GM18517 (cell line): ENCODE measurements at regions not wholly inside any gene's neighbourhood (a gene's known extent, or its start where the extent isn't known, plus 50 kb on each side); places are given as distances from the start of the nearest gene placed in this dataset.
"Not testable (repeated sequence)": the region's sequence is repeated elsewhere in the genome, so short reads cannot be mapped to it uniquely, and the experiment has no call there.

Source experiments
- ATAC-seq: cut with Tn5 transposase; IDR thresholded peaks from one replicate; pipeline ENCODE4 v1.9.1; 2021; ENCODE audit warnings: mild to moderate bottlenecking, moderate library complexity; ENCODE audit not compliant: unreplicated experiment

DNA sequence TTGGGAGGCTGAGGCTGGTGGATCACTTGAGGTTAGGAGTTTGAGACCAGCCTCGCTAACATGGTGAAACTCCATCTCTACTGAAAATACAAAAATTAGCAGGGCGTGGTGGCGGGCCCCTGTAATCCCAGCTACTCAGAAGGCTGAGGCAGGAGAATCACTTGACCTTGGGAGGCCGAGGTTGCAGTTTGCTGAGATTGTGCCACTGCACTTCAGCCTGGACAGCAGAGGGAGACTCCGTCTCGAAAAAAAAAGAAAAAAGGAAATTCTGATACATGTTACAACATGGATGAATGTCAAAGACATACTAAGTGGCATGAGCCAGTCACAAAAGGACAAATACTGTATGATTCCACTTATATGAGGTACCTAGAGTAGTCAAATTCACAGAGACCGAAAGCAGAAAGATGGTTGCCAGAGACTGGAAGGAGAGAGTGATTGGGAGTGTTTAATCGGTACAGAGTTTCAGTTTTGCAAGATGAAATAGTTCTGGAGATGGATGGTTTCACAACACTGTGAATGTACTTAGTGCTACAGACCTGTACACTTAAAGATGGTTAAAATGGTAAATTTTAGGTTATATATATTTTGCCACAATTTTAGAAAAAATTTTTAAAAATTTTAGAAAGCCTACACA is 92.3 kb downstream of the BLID start:
- no peak for ATAC-seq

DNA sequence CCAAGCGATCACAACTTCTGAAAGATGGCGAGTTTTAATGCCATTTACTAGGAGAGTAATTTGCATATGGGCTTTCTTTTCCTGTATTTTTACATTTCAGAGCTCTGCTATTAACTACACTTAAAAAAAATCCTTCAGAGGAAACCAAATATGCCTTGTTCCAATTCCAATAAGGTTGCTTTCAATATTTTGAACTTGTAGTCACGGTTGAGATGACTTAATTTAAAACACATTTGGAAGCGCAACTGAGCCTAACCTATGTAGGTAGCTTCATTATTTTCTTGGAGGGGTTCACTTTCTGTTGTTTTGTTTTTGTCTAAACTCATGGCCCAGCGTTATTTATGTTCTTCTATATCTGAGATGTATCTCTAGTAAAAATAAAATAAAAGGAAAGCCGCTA is 93.4 kb downstream of the BLID start:
- ATAC-seq, result no peak

DNA sequence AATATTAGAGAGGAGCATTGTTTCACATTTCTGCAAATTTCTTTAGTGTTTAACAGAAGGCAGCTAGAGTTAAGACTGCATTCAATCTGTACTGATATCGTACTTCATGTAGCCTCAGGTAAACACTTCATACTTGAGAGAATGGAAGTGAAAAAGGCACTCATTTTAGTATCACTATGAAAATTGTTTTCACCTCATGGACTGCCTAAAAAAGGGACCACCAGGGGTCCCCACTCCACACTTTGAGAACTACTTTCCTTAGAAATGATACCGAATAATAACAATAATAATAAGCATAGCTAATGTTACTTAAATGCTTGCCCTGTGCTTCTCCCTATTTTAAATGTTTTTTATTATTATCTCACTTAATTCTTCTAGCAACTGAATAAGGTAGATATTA is 95.1 kb downstream of the BLID start:
- ATAC-seq, result no peak

DNA sequence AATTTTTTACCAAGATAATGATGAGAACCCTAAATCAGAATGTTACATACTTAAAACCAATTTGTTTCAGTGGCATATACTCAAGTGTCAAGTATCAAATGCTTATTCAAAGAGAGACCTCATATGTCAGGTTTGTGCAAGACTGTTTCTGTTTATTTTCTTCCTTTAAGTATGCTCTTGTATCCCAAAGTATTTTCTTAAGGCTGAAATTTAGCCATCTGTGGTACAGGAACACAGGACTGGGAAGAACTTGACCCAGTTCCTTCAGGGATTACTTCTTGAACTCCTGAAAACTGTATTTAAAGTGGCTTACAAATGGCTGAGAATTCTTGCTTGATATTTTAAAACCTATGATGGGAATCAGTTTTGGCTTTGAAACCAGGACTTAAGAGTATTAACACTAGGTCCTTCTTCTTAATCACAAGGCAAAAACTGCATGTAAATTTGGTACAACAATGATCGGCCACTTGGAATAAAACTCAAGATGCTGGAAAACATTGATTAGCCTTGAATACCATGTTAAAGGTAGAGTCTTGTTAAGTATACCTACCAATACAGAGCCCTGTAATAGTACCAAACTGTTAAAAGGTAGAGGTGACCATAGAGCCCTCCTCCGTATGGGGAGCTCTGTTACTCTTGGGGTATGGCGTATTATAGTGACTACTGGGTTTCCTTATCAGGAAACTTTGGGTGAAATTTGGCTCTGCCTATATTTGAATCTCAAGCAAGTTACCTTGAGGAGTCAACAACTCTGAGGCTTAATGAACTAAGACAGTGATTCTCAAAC is 95.9 kb downstream of the BLID start:
- no peak for ATAC-seq

DNA sequence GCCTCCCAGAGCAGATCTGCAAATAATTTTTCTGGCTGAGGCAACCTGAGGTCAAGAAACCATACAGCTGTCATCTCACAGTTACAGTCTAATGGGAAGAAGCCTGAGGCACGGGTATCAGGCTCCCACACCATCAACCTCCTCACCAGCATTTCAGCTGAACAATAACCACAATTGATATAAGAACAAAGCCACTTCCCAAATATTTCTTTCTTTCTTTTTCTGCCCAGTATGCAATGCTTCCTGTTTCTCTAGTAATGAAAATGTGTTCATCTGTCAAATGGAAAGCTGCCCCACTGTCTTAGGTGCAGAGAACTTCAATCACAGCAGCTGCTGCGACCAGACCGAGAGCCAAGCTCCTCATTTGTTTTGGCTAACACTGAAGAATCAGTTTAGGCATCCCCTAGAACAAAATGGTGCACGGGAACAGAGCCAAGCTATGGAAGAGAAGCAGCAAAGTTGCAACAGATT is 108.4 kb downstream of the BLID start:
- no peak for ATAC-seq

DNA sequence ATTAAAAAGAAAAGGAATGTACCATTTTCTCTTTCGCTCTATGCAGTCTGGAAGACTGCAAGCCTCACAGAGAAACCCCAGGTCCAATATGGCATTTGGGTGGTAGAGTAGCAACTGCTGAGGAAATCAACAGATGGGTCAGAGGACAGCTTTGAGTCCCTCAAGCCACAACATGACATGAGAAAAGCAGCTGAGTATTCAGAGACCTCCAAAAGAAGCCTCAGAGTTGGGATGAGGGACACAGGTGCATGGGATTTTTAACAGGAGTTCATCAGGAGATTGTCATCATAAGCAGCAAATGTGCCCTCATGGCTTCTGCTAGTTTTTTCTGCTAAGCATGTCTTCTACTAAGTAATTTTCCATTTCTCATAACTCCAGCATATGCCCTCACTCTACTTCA is 111.6 kb downstream of the BLID start:
- no peak for ATAC-seq

DNA sequence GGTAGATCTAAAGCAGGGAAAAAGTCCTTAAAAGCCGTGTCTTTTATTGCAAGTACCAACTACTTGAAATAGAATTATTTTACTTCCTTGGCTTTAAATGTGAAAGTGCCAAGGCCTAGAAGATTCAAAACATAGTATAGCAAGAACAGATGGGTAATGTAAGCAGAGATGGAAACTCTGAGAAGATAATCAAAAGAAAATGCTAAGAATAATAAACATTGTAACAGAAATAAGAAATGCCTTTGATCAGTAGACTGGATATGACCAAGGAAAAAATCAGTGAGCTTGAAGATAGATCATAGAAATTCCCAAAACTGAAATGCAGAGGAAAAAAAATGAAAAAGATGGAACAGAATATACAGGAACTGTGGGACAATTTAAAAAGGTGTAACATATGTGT is 113.1 kb downstream of the BLID start:
- no peak for ATAC-seq

DNA sequence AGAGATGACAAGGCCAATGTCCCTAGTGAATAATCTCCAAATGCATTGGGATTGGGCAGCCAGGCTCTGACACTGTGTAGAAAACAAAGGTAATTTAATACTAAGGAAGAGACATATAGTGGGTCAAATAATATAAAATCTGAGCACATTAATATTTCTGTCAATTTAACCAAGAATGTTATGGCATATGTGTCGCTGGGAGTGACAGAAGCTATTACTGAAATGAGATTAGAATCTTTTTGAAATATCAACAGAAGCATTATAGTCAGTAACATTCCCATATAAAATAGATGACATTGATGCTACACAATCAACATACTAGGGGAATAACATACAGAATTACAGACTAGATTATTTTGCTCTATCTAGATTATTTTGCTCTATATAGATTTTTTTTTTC is 114.0 kb downstream of the BLID start:
- ATAC-seq, result no peak

DNA sequence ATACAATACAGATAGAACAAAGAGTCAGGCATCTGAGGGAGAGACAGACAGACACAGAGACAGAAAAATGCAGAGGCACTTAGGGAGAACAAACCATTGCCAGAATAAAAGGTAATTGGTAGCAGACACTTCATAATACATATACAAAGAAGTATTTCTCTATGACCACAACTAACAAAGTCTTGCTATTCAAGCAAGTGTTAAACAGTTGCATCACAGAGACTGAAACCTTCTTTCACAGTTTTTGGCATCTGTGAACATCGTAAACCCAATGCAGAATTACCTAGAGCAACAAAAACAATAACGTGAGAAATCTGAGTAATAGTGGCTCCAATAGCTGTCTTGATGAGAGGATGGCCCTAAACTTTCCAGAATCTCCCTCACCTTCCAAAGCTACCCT is 116.4 kb downstream of the BLID start:
- no peak for ATAC-seq

DNA sequence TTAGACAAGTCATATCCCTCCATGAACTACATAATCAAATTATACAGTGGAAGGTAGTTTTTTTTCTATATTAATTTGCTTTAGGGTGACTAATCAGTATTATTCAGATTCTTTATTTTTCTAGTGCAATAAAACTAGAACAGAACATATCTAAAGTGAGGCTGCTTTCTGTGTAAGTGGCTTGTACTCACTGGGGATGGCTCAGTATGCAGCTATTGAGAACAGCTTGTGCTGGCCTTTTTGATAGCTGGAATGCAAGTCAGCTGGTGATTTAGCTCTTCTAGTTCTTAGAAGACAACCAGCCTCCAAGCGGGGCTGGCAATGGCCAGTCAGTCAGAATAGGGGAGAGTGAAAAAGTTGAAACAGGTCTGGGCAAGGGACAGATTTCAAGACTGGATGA is 119.4 kb downstream of the BLID start:
- ATAC-seq, result no peak

DNA sequence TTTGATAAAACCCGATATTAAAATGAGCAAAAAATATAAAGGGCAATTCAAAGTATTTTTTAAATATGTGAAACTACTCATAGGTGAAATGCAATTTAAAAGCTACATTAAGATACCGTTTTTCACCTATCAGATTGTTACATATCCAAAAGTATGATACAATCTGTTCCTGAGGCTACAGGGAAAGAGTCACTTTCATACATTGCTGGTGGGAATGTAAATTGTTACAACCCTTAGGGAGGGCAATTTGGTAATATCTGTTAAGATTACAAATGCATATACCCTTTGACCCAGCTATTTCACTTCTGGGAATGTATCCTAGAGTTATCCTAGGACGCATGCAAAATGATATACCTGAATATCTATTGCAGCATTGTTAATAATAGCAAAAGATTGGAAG is 132.1 kb downstream of the BLID start:
- ATAC-seq, result no peak

DNA sequence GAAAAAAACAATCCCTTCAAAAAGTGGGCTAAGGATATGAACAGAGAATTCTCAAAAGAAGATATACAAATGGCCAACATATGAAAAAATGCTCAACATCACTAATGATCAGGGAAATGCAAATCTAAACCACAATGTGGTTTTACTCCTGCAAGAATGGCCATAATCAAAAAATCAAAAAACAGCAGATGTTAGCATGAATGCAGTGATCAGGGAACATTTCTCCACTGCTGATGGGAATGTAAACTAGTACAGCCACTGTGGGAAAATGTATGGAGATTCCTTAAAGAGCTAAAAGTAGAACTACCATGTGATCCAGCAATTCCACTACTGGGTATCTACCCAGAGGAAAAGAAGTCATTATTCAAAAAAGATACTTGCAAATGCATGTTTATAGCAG is 138.1 kb downstream of the BLID start:
- ATAC-seq, result not testable (repeated sequence)

DNA sequence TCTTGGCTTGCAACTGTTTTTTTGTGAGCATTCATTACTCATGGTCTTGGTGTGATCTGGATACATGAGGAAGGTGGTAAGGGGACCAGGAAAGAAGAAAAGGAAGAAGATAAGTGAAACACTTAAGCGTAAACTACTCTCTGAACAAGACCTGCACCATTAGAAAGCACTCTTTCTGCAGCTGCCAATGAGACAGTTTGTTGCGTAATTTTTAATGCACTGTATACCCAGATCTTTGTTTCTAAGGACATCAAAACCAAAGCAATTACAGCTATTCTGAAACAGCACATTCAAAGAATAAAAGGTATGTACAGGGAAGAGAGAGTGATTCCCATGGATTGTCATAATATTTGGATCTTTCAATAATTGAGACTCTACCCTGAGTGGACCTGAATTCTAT is 147.4 kb downstream of the BLID start:
- no peak for ATAC-seq

DNA sequence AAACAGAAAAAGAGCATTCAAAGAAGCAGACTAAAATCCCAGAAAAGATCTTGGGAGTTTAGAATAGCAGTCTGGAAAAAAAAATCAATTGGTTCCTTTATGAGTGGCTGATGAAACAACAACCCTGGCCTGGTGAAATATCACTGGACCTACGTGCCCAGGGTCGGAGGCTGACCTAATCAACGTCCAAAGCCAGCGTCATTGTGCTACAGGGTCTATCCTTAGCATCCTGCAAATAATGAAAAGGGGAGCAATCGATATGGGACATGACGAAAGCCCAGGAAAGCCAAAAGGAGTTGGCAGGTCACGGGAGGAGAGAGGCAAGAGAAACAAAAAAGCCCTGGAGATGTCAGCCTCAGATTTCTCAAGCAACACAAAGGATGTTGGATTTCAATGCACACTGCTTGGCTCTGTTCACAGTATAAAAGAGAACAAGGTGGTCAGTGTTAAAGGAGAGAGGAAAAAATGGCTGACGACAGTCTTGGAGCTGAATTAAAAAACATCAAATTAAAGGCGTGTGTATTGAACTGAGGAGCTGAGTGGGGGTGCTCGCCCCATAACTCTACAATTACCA is 148.8 kb downstream of the BLID start:
- no peak for ATAC-seq

DNA sequence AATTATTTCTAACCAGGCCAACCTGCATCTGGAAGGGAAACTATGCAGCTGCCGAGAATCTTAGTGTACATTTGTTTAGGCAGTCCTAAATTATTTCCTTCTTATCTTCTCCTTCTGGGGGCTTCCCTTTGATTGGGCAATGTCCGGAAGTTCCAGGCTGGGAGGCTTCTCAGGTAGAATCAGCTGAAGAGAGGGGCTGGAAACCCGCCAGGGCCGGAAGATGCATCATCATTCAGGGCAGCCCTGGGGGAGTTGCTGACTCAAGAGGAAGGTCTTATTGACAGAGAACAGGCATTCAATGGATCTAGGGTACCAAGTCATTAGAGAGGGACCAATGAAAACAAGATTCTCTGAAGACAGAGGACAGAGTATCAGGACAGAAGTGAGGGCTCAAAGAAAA is 150.7 kb downstream of the BLID start:
- ATAC-seq, result no peak

DNA sequence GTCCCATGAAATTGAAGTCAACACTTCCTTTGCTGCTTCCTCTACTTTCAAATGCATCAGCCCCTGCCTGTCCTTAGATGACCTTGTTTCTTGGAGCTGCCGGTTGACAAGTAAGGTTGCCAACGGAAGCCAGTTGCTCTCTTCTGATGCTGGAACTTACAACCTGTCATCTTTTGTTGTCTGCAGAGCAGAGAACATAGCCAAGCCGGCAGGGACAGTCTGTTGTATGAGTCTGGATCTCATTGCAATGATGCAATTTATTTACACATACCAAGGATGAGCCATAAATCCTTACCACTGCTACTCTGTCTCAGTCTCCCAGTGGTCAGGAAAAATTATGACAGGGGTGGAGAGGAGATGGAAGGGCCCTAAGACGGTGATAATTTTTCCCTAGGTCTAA is 151.4 kb downstream of the BLID start:
- ATAC-seq, result no peak

DNA sequence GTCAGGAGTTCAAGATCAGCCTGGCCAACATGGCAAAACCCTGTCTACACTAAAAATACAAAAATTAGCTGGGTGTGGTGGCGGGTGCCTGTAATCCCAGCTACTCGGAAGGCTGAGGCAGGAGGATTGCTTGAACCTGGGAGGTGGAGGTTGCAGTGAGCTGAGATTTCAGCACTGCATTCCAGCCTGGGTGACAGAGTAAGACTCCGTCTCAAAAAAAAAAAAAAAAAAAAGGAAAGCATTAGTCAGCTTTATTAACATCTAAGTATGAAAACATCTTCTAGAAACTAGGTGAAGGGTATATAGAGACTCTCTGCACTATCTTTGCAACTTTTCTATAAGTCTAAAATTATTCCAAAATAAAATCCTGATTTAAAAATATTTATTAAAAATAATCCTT is 152.2 kb downstream of the BLID start:
- not testable (repeated sequence) for ATAC-seq

DNA sequence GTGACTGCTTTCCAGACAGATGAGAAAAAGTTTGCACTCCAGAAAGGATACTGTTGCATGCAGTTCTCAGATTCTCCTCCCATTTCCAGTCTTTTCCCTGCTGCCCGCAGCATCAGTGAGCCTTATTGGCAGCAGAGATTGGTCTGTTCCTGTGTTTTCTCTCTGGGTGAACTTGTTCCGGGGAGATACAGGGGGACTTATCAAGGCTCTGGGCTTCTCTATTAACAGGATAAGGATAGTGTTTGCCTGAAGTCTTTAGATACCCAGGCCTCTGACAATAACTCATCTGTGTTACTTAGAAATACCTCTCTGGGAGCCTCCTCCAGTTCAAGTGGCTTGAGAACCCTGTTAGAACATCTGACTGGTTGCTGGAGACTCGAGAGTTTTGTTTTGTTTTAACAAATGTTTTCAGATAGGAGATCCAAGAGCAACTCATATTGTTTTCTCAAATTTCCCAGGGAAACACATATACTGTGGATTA is 154.7 kb downstream of the BLID start:
- ATAC-seq, result no peak

DNA sequence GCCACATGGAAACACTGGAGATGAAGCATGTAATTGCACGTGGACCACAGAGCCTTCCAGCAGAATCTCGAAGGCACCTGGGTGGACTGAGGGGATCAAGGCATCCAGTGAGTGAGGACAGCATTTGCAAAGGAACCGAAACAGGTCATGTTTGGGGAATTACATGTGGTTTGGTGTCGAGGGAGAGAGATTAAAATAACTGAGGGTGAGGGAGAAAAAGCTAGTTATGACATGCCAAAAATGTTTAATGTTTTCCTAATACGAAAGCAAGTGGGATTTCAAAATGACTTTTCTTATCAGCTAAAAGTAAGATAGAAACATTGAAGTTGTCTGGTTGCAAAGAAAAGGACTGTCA is 157.1 kb downstream of the BLID start:
- ATAC-seq, result no peak

DNA sequence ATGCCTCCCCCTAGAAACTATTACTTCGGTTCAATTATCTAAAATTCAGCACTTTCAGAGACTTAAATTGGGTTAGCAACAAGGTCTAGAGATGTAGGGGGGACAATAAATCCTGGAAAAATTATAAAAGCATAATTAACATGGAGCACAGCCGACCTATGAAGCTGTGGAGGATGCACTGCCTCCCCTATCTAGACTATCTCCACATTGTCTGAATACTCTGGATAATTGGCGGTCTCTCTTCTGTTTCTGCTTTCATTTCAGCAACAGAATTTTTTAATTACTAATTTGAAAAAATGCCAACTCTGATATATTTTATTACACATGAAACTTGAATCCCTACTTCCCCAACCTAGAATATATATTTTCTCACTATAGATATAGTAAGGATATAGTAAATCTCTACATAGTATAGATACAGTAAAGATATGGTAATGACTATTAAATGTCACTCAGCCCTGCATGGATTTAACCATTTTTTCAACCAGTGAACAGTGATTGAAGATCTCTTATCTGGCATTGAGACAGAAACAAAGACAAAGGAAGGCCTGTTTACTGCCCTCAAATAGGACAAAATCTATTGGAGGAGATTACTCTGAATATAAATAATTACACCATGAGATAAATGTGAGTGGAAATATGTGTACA is 157.6 kb downstream of the BLID start:
- no peak for ATAC-seq

DNA sequence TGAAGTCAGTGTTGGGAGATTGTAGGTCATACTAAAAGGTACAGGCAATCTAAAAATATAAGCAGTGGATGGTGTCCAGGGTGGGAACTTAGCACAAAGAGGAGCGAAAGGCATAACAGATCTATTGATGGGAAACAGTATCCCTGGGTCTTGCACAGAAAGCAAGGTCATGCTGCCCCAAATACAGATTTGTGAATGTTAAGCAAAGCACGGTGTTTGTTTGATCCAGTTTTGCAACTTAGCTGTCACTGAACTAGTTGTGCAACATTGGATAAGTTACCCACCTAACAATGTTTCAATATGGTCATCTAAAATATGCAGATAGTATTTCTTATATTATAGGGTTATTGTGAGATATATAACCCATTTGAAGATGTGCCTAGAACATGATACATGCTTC is 162.9 kb downstream of the BLID start:
- no peak for ATAC-seq

DNA sequence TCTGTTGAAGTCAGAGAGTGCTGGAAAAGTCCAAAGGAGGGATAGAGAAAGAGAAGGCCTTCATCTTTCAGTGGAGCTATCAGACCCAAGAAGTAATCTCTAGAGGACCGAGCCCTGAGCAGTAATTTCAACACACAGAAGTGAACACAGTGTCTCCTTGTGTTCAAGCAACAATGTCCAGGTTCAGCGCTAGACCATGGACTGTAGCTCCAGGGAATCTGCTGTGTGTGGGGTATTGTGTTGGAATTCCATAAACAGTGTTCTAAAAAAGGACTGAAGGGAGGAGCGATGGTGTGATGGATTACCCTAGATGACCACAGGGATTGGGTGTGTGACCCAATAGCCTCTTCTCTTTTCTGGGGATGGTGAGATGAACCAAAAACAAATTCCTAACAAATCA is 165.9 kb downstream of the BLID start:
- ATAC-seq, result no peak
